Breast epithelium (tissue), 3 donors: ENCODE measurements at regions not wholly inside any gene's neighbourhood (a gene's known extent, or its start where the extent isn't known, plus 50 kb on each side); places are given as distances from the start of the nearest gene placed in this dataset.

Experiments
- POLR2A ChIP-seq: fragments of 450-650 bp; IDR thresholded peaks from one replicate; pipeline ENCODE4 v1.6.1; 2016; ENCODE audit warnings: antibody characterized with exemption, mild to moderate bottlenecking, moderate library complexity
- POLR2AphosphoS5 ChIP-seq, 3 donors: sonication (generic); formaldehyde crosslinking; IDR thresholded peaks; one replicate each; pipeline ENCODE4 v1.6.1; 2017; ENCODE audit warnings: antibody characterized with exemption in 3 of 3
- TF ChIP-seq, protein P1 (sequence below), 3 donors: fragments of 450-650 bp; IDR thresholded peaks; one replicate each; pipeline ENCODE4 v1.5.1; 2016 to 2017; ENCODE audit warnings: antibody characterized with exemption in 3 of 3, mild to moderate bottlenecking in 3 of 3, moderate library complexity in 3 of 3

DNA sequence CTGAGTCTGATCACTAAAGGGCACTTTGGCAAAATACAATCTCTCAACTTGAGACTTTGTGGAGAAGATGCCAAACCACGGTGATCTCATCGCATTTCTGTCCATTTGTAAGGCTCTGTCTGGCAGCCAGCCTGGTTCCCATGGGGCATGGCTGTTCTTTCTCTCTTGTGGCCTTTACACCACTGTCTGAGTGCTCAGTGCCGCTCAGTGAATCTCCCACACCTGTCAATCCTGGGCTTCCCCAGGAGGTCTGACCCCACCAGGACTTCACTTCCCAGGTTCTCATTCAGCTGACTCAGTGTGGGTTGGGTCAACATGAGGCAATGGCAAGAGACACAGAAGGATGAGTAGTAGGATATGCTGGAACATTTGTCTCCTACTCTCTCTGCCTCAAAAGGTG lies 96.8 kb upstream of the TRIB2 start:
- TF ChIP-seq, protein P1, sequence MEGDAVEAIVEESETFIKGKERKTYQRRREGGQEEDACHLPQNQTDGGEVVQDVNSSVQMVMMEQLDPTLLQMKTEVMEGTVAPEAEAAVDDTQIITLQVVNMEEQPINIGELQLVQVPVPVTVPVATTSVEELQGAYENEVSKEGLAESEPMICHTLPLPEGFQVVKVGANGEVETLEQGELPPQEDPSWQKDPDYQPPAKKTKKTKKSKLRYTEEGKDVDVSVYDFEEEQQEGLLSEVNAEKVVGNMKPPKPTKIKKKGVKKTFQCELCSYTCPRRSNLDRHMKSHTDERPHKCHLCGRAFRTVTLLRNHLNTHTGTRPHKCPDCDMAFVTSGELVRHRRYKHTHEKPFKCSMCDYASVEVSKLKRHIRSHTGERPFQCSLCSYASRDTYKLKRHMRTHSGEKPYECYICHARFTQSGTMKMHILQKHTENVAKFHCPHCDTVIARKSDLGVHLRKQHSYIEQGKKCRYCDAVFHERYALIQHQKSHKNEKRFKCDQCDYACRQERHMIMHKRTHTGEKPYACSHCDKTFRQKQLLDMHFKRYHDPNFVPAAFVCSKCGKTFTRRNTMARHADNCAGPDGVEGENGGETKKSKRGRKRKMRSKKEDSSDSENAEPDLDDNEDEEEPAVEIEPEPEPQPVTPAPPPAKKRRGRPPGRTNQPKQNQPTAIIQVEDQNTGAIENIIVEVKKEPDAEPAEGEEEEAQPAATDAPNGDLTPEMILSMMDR (IDR thresholded peaks at IDR 0.05) = no peak
- TF ChIP-seq POLR2A (no peak), POLR2AphosphoS5 (IDR thresholded peaks at IDR 0.05) (no peak)
